Gastroesophageal sphincter (tissue), 3 donors: ENCODE measurements at regions not wholly inside any gene's neighbourhood (a gene's known extent, or its start where the extent isn't known, plus 50 kb on each side); places are given as distances from the start of the nearest gene placed in this dataset.

Experiments used
- EP300 ChIP-seq: sonication (generic); formaldehyde crosslinking; IDR thresholded peaks from one replicate; pipeline ENCODE4 v1.6.1; 2017; ENCODE audit warnings: antibody characterized with exemption, mild to moderate bottlenecking
- POLR2A ChIP-seq, 2 donors: fragments of 450-650 bp; IDR thresholded peaks; one replicate each; pipeline ENCODE4 v1.6.1; 2017; ENCODE audit warnings: antibody characterized with exemption in 2 of 2, mild to moderate bottlenecking in 2 of 2, moderate library complexity in 1 of 2
- POLR2AphosphoS5 ChIP-seq: sonication (generic); formaldehyde crosslinking; IDR thresholded peaks from one replicate; pipeline ENCODE4 v1.6.1; 2017; ENCODE audit warnings: antibody characterized with exemption
- TF ChIP-seq, protein P1 (sequence below), 4 experiments: fragments of 200-600 bp in 2 of 4; fragments of 450-650 bp in 2 of 4; sonication (generic) in 1 of 4; IDR thresholded peaks; one replicate each; pipeline ENCODE4 v1.5.1; 2017 to 2019; ENCODE audit warnings: antibody characterized with exemption in 4 of 4, mild to moderate bottlenecking in 2 of 4, moderate library complexity in 2 of 4

DNA sequence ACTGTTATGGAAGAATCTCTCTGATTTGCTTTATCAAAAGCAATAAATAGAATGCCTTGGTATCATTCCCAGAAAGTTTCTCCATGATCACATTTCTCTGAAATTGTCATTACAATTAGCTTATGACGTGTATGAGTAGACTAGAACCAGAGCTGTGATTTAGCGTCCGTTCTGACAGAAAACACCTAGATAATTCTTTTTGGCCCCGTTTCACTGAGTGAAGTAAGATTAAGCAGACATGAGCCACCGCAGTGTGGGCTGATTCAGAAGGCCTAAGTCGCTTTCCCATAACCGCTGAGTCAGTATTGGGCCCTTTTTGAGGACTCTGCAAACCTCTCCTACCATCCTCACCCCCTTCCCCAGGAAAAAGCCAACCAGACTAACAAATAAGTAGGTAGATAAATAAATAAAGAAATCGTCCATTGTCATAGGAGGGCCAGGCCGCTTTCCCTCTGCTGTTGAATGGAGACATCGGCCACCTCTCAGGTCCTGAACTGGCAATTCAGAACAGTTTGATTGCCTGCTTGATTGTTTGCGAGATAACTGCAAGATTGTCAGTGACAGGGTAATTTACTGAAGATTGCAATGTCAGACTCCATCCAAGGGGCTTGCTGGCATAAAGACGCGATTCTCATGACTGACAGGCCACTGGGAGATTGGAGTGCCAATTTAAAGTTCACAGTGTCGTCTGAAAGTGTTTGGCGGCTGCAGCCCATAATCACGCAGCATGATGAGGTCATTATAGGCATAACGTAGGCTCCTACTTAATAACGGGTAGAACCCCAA is 105.0 kb upstream of the WWC1 start:
- TF ChIP-seq, protein P1, sequence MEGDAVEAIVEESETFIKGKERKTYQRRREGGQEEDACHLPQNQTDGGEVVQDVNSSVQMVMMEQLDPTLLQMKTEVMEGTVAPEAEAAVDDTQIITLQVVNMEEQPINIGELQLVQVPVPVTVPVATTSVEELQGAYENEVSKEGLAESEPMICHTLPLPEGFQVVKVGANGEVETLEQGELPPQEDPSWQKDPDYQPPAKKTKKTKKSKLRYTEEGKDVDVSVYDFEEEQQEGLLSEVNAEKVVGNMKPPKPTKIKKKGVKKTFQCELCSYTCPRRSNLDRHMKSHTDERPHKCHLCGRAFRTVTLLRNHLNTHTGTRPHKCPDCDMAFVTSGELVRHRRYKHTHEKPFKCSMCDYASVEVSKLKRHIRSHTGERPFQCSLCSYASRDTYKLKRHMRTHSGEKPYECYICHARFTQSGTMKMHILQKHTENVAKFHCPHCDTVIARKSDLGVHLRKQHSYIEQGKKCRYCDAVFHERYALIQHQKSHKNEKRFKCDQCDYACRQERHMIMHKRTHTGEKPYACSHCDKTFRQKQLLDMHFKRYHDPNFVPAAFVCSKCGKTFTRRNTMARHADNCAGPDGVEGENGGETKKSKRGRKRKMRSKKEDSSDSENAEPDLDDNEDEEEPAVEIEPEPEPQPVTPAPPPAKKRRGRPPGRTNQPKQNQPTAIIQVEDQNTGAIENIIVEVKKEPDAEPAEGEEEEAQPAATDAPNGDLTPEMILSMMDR (IDR thresholded peaks at IDR 0.05), result no peak
- TF ChIP-seq EP300 (no peak), POLR2A (IDR thresholded peaks at IDR 0.05) (no peak), POLR2AphosphoS5 (peak; percentile 57)
